VCaP (cell line): ENCODE measurements at regions not wholly inside any gene's neighbourhood (a gene's known extent, or its start where the extent isn't known, plus 50 kb on each side); places are given as distances from the start of the nearest gene placed in this dataset.

Source experiments
- H3K27ac ChIP-seq: fragments of 450-650 bp; 2 replicates; pipeline ENCODE4 v1.5.1; 2017
- CTCF ChIP-seq: fragments of 450-650 bp; conservative IDR thresholded peaks from 2 replicates; pipeline ENCODE4 v1.5.1; 2017; ENCODE audit warnings: mild to moderate bottlenecking, moderate library complexity

- H3K27ac ChIP-seq: no peak overlapping the region
- no peak for TF ChIP-seq CTCF
These were observed 323.2 kb downstream of the AMY1C start for GRCh38 chr1:104072915-104073371.

DNA sequence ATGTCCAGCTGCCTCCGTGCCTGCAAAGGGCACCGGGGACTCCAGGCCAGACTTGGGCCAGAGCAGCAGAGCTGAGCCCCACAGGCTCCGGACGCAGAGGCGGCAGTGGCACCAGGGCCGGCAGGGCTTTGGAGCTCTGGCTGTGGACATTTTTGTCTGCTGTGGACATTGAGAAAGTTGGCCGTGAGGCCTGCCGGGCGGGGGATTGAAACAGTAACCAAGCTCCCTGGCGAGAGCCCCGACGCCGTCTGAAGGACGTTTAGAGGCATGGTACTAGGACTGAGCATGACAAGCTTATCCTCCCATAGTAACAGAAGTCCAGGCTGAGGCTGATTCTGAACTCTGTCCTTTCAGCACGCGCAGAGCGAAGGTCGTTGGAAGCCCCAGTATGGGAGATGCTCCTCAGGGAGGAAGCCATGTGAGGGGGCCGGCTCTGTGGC is 323.8 kb downstream of the AMY1C start:
- no peak overlapping the region for H3K27ac ChIP-seq
- TF ChIP-seq CTCF: no peak

DNA sequence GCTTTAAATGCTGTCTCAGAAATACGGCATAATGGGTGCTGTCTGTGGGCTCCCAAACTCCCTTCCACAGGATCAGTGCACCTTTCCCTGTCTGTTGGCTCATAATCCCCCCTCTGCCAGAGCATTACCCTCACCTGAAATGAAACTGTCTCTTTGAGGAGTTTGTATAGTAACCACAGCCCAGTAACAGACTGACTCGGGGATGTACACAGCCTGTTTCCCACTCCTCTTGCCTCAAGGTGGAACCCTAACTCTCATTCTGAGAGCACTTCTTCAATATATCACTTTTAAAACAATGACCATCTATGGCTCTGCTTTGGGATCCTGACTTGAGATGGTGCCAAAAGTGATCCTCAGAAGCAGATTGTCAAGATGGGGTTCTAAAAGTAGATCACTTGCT is 332.5 kb downstream of the AMY1C start:
- no peak for TF ChIP-seq CTCF
- H3K27ac ChIP-seq: no peak overlapping the region

DNA sequence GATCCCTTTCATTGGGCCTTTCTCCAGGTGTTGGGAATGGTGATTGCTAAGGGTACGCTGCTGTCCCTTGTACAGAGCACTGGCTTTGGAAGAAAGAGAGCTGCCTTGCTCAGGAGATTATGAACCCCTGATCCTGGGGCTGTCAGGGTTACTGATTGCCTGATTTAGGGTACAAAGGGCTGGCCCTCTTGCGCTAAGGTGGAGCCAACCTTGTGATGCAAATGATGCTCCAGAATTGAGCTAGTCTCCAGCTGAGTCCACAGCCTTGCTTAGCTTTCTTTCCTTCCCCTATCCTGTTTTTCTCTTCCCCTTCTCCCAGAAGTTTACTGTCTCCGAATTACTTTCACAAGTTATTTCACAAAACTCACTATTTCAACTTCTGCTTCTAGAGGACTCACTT is 334.7 kb downstream of the AMY1C start:
- TF ChIP-seq CTCF: no peak
- H3K27ac ChIP-seq: no peak overlapping the region

DNA sequence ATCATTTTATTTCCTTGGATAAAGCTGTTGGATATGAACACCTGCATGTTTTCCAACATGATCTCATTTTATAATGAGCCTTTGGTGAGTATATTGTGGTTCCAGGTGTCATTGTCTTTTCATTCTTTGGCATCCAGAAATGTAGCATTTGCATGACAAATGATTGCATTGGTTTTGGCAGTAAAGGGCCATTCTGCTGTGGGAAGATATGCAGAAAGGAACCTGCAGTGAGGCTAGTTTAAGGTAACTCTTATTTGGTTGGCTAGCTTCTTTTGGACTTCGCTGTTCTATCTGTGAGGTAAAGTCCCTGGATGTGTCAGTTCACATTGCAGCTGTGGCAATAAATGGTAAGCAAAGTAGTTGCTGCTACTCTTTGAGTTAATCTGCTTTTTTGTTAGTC is 343.0 kb downstream of the AMY1C start:
- H3K27ac ChIP-seq: no peak overlapping the region
- TF ChIP-seq CTCF: no peak

- H3K27ac ChIP-seq: no peak overlapping the region
- no peak for TF ChIP-seq CTCF
These were observed 349.1 kb downstream of the AMY1C start for GRCh38 chr1:104098837-104099236.

DNA sequence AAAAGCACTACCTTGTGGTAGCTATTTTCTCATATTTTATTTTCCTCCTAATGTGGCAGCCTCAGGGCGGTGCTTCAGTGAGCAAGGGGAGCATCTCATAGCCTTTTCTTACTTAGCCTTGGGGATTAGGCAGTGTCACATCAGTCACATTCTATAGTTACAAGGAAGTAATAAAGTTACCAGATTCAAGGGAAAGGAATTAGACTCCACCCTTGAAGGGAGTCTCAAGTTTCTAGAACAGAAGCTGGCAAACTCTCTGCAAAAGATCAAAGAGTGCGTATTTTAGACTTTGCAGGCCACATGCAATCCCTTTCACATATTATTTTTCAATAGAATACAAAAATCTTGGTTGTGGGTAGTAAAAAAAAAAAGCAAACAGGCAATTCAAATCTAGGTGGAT is 350.4 kb downstream of the AMY1C start:
- TF ChIP-seq CTCF: no peak
- no peak overlapping the region for H3K27ac ChIP-seq

DNA sequence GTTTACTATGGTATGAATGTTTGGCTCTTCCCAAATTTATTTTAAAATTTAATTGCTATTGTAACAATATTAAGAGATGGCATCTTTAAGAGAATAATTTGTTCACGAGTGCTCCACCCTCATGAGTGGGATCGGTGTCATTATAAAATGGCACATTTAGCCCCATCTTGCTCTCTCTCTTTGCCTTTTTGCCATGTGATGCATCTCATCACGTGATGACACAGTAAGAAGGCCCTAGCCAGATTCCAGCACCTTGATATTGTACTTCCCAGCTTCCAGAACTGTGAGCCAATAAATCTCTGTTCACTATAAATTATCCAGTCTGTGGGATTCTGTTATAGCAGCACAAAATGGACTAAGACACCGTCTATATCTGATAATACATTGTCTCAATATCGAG is 355.8 kb downstream of the AMY1C start:
- TF ChIP-seq CTCF: no peak
- H3K27ac ChIP-seq: no peak overlapping the region
